IMR-90 (cell line): ENCODE measurements at regions not wholly inside any gene's neighbourhood (a gene's known extent, or its start where the extent isn't known, plus 50 kb on each side); places are given as distances from the start of the nearest gene placed in this dataset.

ENCODE experiments used
- ATAC-seq: fragments of 200-7000 bp; cut with Tn5 transposase; 2 replicates; pipeline ENCODE4 v1.9.1; 2020; ENCODE audit warnings: low read depth, mild to moderate bottlenecking, moderate library complexity
- BruUV-seq: library from RNA; stranded (reverse); fragments of 400-500 nt; replicated peaks from 2 replicates; lab custom pipeline; 2021; lab: Mats Ljungman, UMichigan
- CTCF ChIA-PET: fragments of 300-600 bp; formaldehyde crosslinking; extraction: SDS; loops from one replicate; lab custom pipeline; 2021; ENCODE audit warnings: antibody characterized with exemption; lab: Yijun Ruan, JAX
- POLR2A ChIA-PET: fragments of 300-600 bp; sonication (Branson Sonifier 250); formaldehyde crosslinking; loops from one replicate; lab custom pipeline; 2022; ENCODE audit warnings: antibody characterized with exemption; ENCODE audit not compliant: unreplicated experiment; lab: Charles Lee
- DNase-seq: peaks from one replicate; pipeline ENCODE4 v3.0.0; 2013
- H2AFZ ChIP-seq: replicated peaks from 2 replicates; pipeline ENCODE3; 2013; ENCODE audit warnings: low read length, mild to moderate bottlenecking; ENCODE audit not compliant: poor library complexity
- H2AK5ac ChIP-seq: 2 replicates; pipeline ENCODE4 v1.6.1; 2013; ENCODE audit warnings: low read depth, low read length, inconsistent platforms
- H2AK9ac ChIP-seq: replicated peaks from 2 replicates; pipeline ENCODE3; 2013; ENCODE audit warnings: mild to moderate bottlenecking, low read depth, low read length, moderate library complexity; ENCODE audit not compliant: poor library complexity
- H2BK120ac ChIP-seq: 2 replicates; pipeline ENCODE4 v1.6.1; 2013; ENCODE audit warnings: low read depth, low read length, inconsistent platforms
- H2BK15ac ChIP-seq: 3 replicates; pipeline ENCODE4 v1.6.1; 2013; ENCODE audit warnings: low read depth, low read length, inconsistent platforms
- H2BK20ac ChIP-seq: 2 replicates; pipeline ENCODE4 v1.6.1; 2013; ENCODE audit warnings: low read depth, mild to moderate bottlenecking, inconsistent platforms, low read length, moderate library complexity
- H2BK5ac ChIP-seq: 2 replicates; pipeline ENCODE4 v1.6.1; 2013; ENCODE audit warnings: mild to moderate bottlenecking, low read depth, low read length, inconsistent platforms; ENCODE audit not compliant: poor library complexity, severe bottlenecking
- H3K14ac ChIP-seq: replicated peaks from 2 replicates; pipeline ENCODE4 v1.6.1; 2013; ENCODE audit warnings: low read depth, low read length, inconsistent platforms
- H3K18ac ChIP-seq: 2 replicates; pipeline ENCODE4 v1.6.1; 2013; ENCODE audit warnings: low read depth, low read length, control low read depth
- H3K23ac ChIP-seq: 2 replicates; pipeline ENCODE4 v1.6.1; 2013; ENCODE audit warnings: low read depth, low read length, inconsistent platforms
- H3K27ac ChIP-seq: 2 replicates; pipeline ENCODE4 v1.5.1; 2013; ENCODE audit warnings: mild to moderate bottlenecking, control low read depth, low read length; ENCODE audit not compliant: insufficient read depth
- H3K27me3 ChIP-seq: 2 replicates; pipeline ENCODE4 v1.6.1; 2013; ENCODE audit warnings: low read length; ENCODE audit not compliant: control insufficient read depth, insufficient read depth
- H3K36me3 ChIP-seq: 2 replicates; pipeline ENCODE4 v1.6.1; 2013; ENCODE audit warnings: low read length, mixed read lengths; ENCODE audit not compliant: control insufficient read depth, insufficient read depth
- H3K4ac ChIP-seq: 2 replicates; pipeline ENCODE4 v1.6.1; 2013; ENCODE audit warnings: low read depth, low read length, inconsistent platforms
- H3K4me1 ChIP-seq: 2 replicates; pipeline ENCODE4 v1.6.1; 2013; ENCODE audit warnings: low read length, mixed read lengths; ENCODE audit not compliant: control insufficient read depth, insufficient read depth
- H3K4me2 ChIP-seq: 2 replicates; pipeline ENCODE4 v1.6.1; 2013; ENCODE audit warnings: low read depth, mild to moderate bottlenecking, control low read depth, low read length, moderate library complexity
- H3K4me3 ChIP-seq: 2 replicates; pipeline ENCODE4 v1.5.1; 2013; ENCODE audit warnings: low read depth, mild to moderate bottlenecking, control low read depth, low read length, moderate library complexity; ENCODE audit not compliant: insufficient read depth
- H3K56ac ChIP-seq: 2 replicates; pipeline ENCODE4 v1.6.1; 2013; ENCODE audit warnings: low read length, inconsistent platforms; ENCODE audit not compliant: insufficient read depth; ENCODE audit errors: extremely low read depth
- H3K79me1 ChIP-seq, 2 experiments: 2 replicates each; pipeline ENCODE4 v1.6.1; 2013; ENCODE audit warnings: low read length in 2 of 2, inconsistent platforms in 1 of 2, low read depth in 1 of 2
- H3K9ac ChIP-seq: 2 replicates; pipeline ENCODE4 v1.6.1; 2013; ENCODE audit warnings: low read depth, low read length, control low read depth
- H3K9me1 ChIP-seq: 2 replicates; pipeline ENCODE4 v1.6.1; 2013; ENCODE audit warnings: low read length, inconsistent platforms; ENCODE audit not compliant: insufficient read depth
- H3K9me3 ChIP-seq: 2 replicates; pipeline ENCODE4 v1.6.1; 2013; ENCODE audit warnings: low read length; ENCODE audit not compliant: control insufficient read depth, insufficient read depth
- H4K20me1 ChIP-seq: 2 replicates; pipeline ENCODE4 v1.6.1; 2013; ENCODE audit warnings: low read length, inconsistent platforms; ENCODE audit not compliant: insufficient read depth
- H4K5ac ChIP-seq: 2 replicates; pipeline ENCODE4 v1.6.1; 2013; ENCODE audit warnings: mild to moderate bottlenecking, low read depth, low read length, control low read depth
- H4K8ac ChIP-seq, 2 experiments: 2 replicates each; pipeline ENCODE4 v1.6.1; 2013; ENCODE audit warnings: low read depth in 2 of 2, low read length in 2 of 2, control low read depth in 1 of 2, inconsistent platforms in 1 of 2
- H4K91ac ChIP-seq: 2 replicates; pipeline ENCODE4 v1.6.1; 2013; ENCODE audit warnings: low read depth, low read length, inconsistent platforms; ENCODE audit not compliant: insufficient read depth
- BHLHE40 ChIP-seq: fragments of 150-350 bp; IDR thresholded peaks from 2 replicates; pipeline ENCODE4 v1.6.1; 2016; ENCODE audit warnings: mild to moderate bottlenecking, low read depth, low read length
- CEBPB ChIP-seq: IDR thresholded peaks from 2 replicates; pipeline ENCODE4 v1.6.1; 2012; ENCODE audit warnings: low read depth, low read length, improper control_type of control experiment
- CHD1 ChIP-seq: IDR thresholded peaks from 2 replicates; pipeline ENCODE4 v1.6.1; 2012; ENCODE audit warnings: low read depth, low read length, improper control_type of control experiment
- MXI1 ChIP-seq: IDR thresholded peaks from 2 replicates; pipeline ENCODE4 v1.6.1; 2012; ENCODE audit warnings: low read depth, mild to moderate bottlenecking, low read length, moderate library complexity, borderline replicate concordance
- RCOR1 ChIP-seq: IDR thresholded peaks from 2 replicates; pipeline ENCODE4 v1.6.1; 2012; ENCODE audit warnings: mild to moderate bottlenecking, low read length, improper control_type of control experiment; ENCODE audit not compliant: insufficient replicate concordance
- WGBS, 2 experiments: methylation state at CpG; one replicate each; pipeline versions ENCODE4 v1.1.5 to v1.1.7; 2013; ENCODE audit warnings: missing lambda C conversion rate in 2 of 2; ENCODE audit not compliant: insufficient read length in 1 of 2; ENCODE audit errors: extremely low coverage in 2 of 2; 5-methylcytosine and 5-hydroxymethylcytosine counted together
- dilution Hi-C: fragments of 300-500 bp; cut with HindIII; formaldehyde crosslinking; loops from one replicate; pipeline ENCODE4 v1.14.3; 2018; ENCODE audit warnings: low sequenced_read_pairs; ENCODE audit not compliant: unreplicated experiment
- in situ Hi-C: fragments of 300-500 bp; cut with MboI; formaldehyde crosslinking; loops from 3 replicates; pipeline ENCODE4 v1.14.3; 2019; ENCODE audit warnings: low sequenced_read_pairs, inconsistent platforms, mixed read lengths
- intact Hi-C: fragments of 100-400 bp; cut with micrococcal nuclease; formaldehyde crosslinking; loops from 2 replicates; pipeline ENCODE4 v1.10.0; 2022
- TF ChIP-seq, protein P1 (sequence below): fragments of 150-350 bp; IDR thresholded peaks from 2 replicates; pipeline ENCODE4 v1.6.1; 2016; ENCODE audit warnings: low read depth, mild to moderate bottlenecking, low read length, moderate library complexity, borderline replicate concordance
- TF ChIP-seq, protein P2 (sequence below): fragments of 150-350 bp; IDR thresholded peaks from 2 replicates; pipeline ENCODE4 v1.6.1; 2017; ENCODE audit warnings: mild to moderate bottlenecking, antibody characterized with exemption, low read length, low read depth

GRCh38 chr2:217568289-217568971 lies 434.4 kb downstream of the TNS1 start:
- Histone ChIP-seq H2BK20ac (no peak overlapping the region), H4K20me1 (no peaks in the 10 kb centered on the region), H3K4me3 (no peak overlapping the region), H3K27ac (no peak overlapping the region), H3K79me1 (no peaks in the 10 kb centered on the region), H2AK9ac (no peak overlapping the region), H3K9ac (no peak overlapping the region), H3K4me1 (peaks cover 9% of the 10 kb centered on the region), H3K18ac (peak overlapping the region; percentile 45), H3K14ac (peak overlapping the region; percentile 13; the same call in 1 of the 2 replicates), H3K9me1 (no peaks in the 10 kb centered on the region; the same call in 1 of the 2 replicates), H3K36me3 (no peaks in the 10 kb centered on the region), H4K8ac (no peak overlapping the region; a peak in 1 of 4 replicates), H4K91ac (peak overlapping the region; percentile 10; the same call in 1 of the 2 replicates), H3K56ac (no peak overlapping the region), H4K5ac (peak overlapping the region; percentile 60; the same call in 1 of the 2 replicates), H2AK5ac (0 out of 2 replicates have a peak overlapping the region, but pooled peaks have one; percentile 38), H3K4ac (peak overlapping the region; percentile 48; the same call in 1 of the 2 replicates), H3K9me3 (no peaks in the 10 kb centered on the region), H2AFZ (peak overlapping the region; percentile 67), H3K4me2 (no peak overlapping the region), H2BK120ac (peak overlapping the region; percentile 61), H2BK15ac (no peak overlapping the region), H2BK5ac (no peak overlapping the region), H3K27me3 (no peaks in the 10 kb centered on the region; the same call in 1 of the 2 replicates), H3K23ac (0 out of 2 replicates have a peak overlapping the region, but pooled peaks have one; percentile 14)
- 80% methylated on average over 1 of the region's 3 CpGs; no CpG with 5 or more reads in 1 of the 2 experiments for WGBS, 2 experiments
- intact Hi-C loops (no loop called here), dilution Hi-C loops (no loop called here), in situ Hi-C loops (no loop called here)
- DNase-seq (peak; percentile 45), ATAC-seq (peak; percentile 87)
- no peak for TF ChIP-seq CHD1
- TF ChIP-seq BHLHE40 = no peak
- TF ChIP-seq MXI1 = no peak
- TF ChIP-seq, protein P1, sequence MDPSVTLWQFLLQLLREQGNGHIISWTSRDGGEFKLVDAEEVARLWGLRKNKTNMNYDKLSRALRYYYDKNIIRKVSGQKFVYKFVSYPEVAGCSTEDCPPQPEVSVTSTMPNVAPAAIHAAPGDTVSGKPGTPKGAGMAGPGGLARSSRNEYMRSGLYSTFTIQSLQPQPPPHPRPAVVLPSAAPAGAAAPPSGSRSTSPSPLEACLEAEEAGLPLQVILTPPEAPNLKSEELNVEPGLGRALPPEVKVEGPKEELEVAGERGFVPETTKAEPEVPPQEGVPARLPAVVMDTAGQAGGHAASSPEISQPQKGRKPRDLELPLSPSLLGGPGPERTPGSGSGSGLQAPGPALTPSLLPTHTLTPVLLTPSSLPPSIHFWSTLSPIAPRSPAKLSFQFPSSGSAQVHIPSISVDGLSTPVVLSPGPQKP = no peak
- TF ChIP-seq, protein P2, sequence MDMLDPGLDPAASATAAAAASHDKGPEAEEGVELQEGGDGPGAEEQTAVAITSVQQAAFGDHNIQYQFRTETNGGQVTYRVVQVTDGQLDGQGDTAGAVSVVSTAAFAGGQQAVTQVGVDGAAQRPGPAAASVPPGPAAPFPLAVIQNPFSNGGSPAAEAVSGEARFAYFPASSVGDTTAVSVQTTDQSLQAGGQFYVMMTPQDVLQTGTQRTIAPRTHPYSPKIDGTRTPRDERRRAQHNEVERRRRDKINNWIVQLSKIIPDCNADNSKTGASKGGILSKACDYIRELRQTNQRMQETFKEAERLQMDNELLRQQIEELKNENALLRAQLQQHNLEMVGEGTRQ = no peak
- no peak for TF ChIP-seq RCOR1
- TF ChIP-seq CEBPB = no peak
- no TSS peak for BruUV-seq
- CTCF ChIA-PET = interaction anchor here (0.7 kb wide), 1 partner anchor 11 kb away, joined by 3 read pairs; no protein-coding TSS in a partner anchor
- POLR2A ChIA-PET = no interaction called here
